HG03066 (cell line): ENCODE measurements at regions not wholly inside any gene's neighbourhood (a gene's known extent, or its start where the extent isn't known, plus 50 kb on each side); places are given as distances from the start of the nearest gene placed in this dataset.

ENCODE experiments used
- ATAC-seq: cut with Tn5 transposase; IDR thresholded peaks from one replicate; pipeline ENCODE4 v1.9.1; 2021; ENCODE audit warnings: low read depth; ENCODE audit not compliant: unreplicated experiment

- ATAC-seq, result no peak
These were observed 144.7 kb upstream of the ANKRD28 start for GRCh38 chr3:15942462-15942861.

DNA sequence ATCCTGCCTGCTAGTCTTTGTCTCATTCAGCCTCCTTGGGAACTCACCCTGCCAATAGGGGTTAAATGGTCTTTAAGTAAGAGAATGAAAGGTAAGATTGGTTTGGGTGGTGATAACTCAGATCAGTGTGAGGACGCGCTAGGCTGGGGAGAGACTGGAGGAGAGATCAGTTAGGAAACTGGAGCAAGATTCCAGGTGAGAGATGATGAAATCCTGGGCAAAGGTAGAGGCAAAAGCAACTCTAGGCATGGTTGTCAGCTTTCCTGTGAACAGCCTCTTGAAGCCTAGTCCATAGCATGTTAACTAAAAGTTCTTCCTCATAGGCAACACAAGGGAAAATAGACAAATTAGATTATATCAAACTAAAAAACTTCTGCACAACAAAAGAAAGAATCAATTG is 145.2 kb upstream of the ANKRD28 start:
- no peak for ATAC-seq

- ATAC-seq, result no peak
These were observed 150.6 kb upstream of the ANKRD28 start for GRCh38 chr3:15948388-15948787.

DNA sequence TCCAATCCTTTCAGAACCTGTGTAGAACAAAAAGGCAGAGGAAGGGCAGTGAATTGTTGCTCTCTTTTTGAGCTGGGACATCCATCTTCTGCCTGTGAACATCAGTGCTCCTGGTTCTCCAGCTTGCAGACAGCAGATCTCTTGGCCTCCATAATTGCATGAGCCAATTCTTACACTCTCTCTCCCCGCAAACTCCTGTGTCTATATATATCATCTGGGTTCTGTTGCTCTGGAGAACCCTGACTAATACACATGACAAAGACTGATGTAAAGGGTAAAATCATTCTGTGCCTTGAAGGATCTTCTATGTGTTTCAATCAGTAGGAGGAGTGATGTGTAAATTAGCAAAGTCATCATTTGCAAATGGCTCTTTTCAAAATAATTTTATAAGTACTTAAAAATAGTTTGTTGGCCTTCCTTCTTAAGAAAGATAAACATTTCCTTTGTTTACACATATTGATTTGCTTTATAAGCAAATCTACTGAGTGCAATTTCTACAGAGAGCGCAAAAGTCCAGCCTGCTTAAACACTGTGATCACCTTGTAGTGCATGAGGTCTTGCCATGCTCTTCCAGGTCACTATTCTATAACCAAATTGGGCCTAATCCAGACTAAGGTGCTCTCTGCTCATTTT is 154.9 kb upstream of the ANKRD28 start:
- no peak for ATAC-seq

GRCh38 chr3:15953841-15954240 is 156.1 kb upstream of the ANKRD28 start:
- no peak for ATAC-seq

GRCh38 chr3:15955968-15956367 is 158.2 kb upstream of the ANKRD28 start:
- ATAC-seq, result no peak

DNA sequence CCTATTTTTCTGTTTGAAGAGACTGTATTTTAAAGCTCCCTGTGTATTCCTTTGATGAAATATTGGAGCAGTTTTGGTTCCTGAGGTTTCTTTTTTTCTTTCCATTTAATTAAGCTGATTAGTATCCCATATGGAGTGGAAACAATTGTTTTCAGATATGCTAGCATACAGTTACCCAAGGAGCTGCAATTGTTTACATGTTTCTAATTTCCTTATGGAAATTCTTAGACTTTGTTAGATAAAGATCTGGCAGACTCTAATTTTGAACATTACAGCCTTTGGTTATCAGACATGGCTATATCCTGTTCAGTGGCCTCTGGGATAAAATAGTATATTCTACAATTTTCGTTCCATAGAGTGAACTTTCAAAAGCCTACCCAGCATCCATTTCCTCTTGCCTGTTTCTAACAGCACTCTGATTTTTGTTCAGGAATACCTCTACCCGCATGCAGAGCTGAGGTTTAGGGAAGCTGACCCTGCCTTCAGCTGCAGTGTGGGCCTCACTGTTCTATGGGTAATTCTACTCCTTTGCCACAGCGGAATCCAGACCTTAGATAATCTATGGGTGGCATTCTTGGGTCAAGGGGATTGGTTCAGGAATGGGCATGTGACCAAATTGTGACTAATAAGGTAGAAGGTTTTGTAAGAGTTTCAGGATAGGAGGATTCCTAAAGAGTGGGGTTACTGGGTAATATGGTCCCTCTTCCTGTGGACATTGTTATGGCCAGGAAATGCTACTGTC is 161.1 kb upstream of the ANKRD28 start:
- no peak for ATAC-seq

DNA sequence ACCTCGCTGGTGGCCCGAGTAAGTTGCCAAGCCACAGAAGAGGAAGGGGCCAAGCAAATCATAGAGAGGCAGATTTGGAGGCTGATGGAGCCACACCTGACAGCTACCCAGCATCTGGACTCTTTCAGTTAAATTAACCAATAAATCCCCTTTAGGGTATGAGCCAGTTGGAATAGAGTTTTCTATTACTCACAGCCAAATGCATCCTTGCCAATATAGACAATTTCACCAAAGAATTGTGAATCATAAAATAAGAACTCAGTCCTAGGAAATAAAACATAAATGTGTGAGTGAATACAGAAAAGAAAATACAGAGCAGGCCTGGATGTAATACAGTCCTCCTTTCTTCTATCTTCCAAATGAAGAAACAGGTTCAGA is 161.6 kb upstream of the ANKRD28 start:
- no peak for ATAC-seq

DNA sequence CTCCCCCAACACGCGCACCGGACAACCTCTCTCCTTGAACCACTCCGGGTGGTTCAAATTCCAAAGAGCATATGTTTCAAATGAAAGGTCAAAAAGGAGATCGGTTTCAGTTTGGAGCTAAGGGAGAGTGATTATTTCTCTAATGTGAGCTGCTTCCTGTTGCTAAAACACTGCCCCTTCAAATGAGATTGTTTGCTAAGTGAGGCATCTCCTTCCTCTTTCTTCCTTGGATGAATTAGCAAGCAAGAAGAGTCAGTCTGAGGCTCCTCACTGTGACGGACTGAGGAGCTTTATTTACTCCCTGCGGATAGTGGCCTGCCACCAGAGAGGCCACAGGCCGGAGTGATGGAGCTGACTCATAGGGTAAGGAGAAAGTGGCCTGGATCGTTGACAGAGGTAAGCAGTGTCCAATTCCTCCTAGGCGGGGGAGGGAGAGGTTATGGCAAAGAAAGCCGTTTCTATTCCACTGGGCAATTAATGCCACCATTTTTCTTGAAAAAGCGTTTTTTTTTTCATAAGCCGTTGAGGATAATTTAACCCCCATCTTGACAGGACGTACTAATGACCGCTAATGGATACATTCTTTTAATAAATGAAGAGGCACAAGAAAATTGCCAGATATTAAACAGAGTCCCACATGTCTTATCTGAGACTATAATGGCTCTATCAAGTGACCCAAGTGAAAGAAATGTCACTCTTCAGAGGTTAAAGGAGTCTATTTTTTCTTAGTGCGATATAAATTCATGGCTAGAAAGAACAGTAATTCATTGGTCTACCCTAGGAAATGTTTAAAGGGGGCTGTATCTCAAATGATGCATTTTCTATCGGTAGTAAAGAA is 167.0 kb upstream of the ANKRD28 start:
- ATAC-seq, result no peak

DNA sequence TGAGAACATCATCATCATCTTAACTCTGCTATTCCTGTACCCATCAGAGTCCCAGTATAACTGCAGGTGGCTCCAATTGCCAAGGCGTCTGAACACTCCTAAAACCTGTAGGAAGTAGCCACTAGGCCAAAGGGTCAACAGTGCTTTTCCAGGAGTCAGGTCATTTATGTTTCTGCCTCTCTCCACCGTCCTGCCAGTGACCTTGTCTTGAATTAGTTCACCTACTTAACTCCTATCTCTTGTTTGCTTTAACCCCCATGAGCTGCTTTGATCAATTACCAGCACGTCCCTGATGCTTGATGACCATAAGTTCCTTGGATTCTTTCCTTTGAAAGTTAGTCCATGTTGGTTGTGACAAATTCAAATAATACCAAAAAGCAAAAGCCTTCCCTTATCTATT is 169.8 kb upstream of the ANKRD28 start:
- no peak for ATAC-seq

DNA sequence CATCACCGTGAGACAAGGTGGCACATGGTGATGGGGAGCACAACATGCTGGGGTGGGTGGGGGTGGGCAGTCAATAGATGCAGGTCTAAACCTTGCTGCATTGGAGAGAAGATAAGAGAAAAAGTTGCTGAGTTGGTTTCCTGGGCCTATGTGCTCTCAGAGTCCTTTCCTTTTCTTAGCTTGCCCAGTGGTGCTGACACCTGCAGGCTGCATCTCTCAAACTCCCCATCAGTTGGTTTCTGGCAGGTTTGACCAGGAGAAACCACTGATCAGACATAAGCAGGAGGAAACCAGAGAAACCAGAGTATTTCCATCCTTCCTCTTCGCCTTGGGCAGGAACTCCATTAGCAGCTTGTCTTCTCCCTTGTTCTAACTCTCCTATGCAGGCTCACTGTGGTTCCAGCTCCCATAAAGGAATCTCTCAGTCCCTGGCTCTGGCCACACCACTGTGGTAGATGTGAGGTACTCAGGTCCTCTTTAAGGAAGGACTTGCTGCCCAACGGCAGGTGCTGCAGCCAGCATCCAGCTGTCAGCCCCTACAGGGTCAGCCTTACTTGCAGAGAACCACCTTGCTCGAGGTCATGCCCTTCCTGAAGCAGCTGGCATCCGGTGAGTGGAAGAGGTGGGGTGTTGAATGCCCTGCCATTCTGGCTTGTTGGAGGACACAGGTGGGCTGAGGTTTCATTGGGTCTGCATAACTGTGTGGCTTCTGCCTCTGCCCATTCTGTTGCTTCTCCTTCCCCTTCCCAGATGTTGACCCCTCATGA is 172.3 kb upstream of the ANKRD28 start:
- no peak for ATAC-seq

GRCh38 chr3:15973414-15973813 is 175.6 kb upstream of the ANKRD28 start:
- no peak for ATAC-seq

DNA sequence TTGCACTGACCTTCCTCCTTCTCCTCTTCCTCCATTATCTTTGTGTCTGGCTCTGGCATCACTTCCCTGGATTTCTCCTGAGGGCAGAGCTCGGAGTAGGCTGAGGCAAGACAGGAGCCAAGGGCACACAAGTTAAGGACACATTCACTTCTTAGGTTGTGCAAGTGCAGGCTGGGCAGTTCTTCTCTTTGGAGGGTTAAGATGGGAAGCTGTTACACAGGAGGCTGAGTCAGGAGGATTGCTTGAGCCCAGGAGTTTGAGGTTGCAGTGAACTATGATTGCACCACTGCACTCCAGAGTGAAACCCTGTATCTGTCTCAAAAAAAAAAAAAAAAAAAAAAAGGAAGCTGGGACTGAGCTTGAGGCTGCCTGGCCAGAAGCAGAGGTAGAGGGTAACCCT is 176.2 kb upstream of the ANKRD28 start:
- ATAC-seq, result no peak

- no peak for ATAC-seq
These were observed 176.9 kb upstream of the ANKRD28 start for GRCh38 chr3:15974647-15975046.

GRCh38 chr3:15976524-15976923 is 178.7 kb upstream of the ANKRD28 start:
- no peak for ATAC-seq

- ATAC-seq, result no peak
These were observed 179.3 kb upstream of the ANKRD28 start for GRCh38 chr3:15977090-15977489.

GRCh38 chr3:15977598-15978232 is 179.9 kb upstream of the ANKRD28 start:
- ATAC-seq, result no peak

- ATAC-seq, result no peak
These were observed 181.0 kb upstream of the ANKRD28 start for GRCh38 chr3:15978801-15979200.

- ATAC-seq, result no peak
These were observed 181.7 kb upstream of the ANKRD28 start for GRCh38 chr3:15979495-15979894.

DNA sequence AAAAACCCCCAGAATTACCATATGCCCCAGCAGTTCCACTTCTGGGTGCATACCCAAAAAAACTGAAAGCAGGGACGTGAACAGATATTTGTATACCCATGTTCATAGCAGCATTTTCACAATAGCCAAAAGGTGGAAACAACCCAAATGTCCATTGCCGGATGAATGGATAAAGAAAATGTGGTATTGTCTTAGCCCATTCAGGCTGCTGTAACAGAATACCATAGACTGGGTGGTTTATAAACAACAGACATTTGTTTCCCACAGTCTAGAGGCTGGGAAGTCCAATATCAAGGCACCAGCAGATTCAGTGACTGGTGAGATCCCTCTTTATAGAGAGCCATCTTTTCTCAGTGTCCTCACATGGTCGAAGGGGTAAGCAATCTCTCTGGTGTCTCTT is 182.1 kb upstream of the ANKRD28 start:
- no peak for ATAC-seq
